ENCODE measurements at regions not wholly inside any gene's neighbourhood (a gene's known extent, or its start where the extent isn't known, plus 50 kb on each side); places are given as distances from the start of the nearest gene placed in this dataset.
A peak's percentile ranks its signal among the peaks of the same experiment; 100 is the strongest.

GRCh38 chr2:136383167-136383566 is 265.2 kb upstream of the CXCR4 start:
- no peak overlapping the region for H3K4me3 ChIP-seq (ENCODE audit: control insufficient read depth, low read depth, low read length)
- TF ChIP-seq, protein P1, sequence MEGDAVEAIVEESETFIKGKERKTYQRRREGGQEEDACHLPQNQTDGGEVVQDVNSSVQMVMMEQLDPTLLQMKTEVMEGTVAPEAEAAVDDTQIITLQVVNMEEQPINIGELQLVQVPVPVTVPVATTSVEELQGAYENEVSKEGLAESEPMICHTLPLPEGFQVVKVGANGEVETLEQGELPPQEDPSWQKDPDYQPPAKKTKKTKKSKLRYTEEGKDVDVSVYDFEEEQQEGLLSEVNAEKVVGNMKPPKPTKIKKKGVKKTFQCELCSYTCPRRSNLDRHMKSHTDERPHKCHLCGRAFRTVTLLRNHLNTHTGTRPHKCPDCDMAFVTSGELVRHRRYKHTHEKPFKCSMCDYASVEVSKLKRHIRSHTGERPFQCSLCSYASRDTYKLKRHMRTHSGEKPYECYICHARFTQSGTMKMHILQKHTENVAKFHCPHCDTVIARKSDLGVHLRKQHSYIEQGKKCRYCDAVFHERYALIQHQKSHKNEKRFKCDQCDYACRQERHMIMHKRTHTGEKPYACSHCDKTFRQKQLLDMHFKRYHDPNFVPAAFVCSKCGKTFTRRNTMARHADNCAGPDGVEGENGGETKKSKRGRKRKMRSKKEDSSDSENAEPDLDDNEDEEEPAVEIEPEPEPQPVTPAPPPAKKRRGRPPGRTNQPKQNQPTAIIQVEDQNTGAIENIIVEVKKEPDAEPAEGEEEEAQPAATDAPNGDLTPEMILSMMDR (conservative IDR thresholded peaks at IDR 0.05; ENCODE audit: control insufficient read depth, insufficient read depth, low read depth, low read length), result no peak
- no peak for DNase-seq (ENCODE audit: low read depth)

GRCh38 chr2:136381722-136382633 is 264.0 kb upstream of the CXCR4 start:
- TF ChIP-seq, protein P1 (conservative IDR thresholded peaks at IDR 0.05; ENCODE audit: control insufficient read depth, insufficient read depth, low read depth, low read length), result no peak
- no peak overlapping the region for H3K4me3 ChIP-seq (ENCODE audit: control insufficient read depth, low read depth, low read length)
- DNase-seq (ENCODE audit: low read depth), result no peak

DNA sequence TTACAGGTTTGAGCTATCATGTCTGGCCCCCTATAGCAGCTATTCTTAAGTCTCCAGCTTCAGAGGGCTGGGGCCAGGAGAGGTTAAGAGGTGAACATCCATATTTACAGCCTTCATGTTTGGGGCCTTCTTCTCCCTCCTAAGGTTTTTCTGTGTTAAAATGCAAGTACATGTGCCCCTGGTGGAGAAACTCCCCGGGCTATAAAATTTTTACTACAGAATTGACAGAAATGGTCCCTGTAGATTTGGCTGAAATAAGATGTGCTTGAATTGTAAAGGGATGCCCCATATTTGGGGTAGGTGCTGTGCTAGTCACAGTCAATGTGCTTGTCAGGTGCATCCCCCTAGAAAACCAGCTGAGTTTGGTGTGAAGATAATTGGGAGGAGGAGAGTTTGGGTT is 263.3 kb upstream of the CXCR4 start:
- no peak for DNase-seq (ENCODE audit: low read depth)
- TF ChIP-seq, protein P1 (conservative IDR thresholded peaks at IDR 0.05; ENCODE audit: control insufficient read depth, insufficient read depth, low read depth, low read length), result no peak

DNA sequence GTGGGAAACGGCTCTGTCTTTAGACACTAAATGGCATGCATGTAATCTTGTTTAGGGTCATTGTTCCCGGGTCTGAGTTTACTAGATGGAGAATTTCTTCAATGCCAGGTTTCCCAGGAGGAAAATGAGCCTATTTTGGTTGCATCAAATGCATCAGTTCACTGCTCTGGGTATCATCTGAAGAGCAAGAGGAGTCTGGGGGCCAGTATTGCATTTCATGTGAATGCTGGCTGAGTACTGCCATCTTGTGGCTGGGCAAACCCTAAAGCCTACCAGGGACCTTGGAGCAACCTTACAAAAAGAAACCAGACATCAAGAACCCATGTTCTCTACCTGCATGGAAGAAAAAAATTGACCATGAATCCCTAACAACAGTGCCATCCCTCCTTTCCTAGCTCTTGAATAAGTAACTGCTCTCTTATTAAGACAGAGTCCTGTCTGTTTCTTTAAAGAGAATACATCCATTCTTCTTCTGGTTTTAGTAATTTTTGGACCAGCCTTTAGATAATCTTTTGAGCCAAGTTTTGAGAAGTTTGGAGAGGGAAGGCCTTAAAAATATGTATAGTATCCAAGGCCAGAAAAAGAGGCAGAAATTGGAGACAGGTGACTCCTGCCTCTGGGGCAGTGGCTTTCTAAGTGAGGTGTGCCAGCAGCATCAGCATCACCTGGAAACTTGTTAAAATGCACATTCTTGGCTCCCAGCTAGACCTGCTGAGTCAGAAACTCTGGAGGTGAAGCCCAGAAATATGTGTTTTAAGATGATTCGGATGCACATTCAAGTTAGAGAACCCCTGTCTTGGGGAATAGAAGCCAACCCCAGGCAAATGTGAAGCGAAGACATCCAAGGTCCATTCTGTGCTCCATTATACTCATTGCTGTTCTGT is 261.0 kb upstream of the CXCR4 start:
- TF ChIP-seq, protein P1 (conservative IDR thresholded peaks at IDR 0.05; ENCODE audit: control insufficient read depth, insufficient read depth, low read depth, low read length), result peak; percentile 61
- H3K4me3 ChIP-seq (ENCODE audit: control insufficient read depth, low read depth, low read length), result no peak overlapping the region
- peak; percentile 45 for DNase-seq (ENCODE audit: low read depth)

More for the DNA sequence above, 263.3 kb upstream of the CXCR4 start:
- H3K4me3 ChIP-seq (ENCODE audit: control insufficient read depth, low read depth, low read length), result no peak overlapping the region

DNA sequence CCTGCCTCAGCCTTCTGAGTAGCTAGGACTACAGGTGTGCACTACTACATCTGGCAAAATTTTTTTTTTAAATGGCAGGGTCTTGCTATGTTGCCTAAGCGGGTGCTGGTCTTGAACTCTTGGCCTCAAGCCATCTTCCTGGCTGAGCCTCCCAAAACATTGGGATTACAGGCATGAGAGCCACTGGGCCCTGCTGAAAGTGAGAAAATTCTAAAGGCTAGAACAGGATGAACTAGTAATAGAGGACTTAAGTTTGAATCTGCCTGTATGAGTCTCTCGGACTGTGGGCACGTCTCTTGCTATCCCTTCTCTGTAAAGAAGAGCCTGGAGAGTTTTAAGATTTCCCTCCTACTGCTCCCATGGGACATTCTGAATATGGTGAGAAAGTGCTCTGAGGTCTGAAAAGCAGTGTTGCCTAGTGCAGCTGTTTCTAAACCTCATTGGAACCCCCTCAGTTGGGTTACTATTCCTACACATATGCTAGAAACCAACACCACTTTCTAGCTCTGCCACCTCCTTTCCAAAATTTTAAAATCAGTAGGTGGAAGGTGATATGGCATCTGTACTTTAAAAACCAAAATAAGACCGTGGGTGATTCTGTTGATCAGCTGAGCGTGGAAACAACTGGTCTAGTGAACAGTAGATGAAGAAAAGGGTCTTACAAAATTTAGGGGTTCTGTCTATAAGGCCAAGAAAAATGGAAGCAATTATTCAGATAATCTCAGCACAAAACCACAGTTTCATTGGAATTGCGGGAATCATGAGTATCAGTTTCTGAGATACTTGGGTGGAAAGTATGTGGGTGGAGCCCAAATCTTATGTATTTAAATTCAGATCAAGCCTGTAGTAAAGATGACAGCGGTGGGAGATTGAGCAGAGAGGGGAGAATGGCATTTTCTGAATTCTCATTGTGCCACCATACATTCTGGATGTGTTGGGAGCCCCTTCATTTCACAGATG is 259.8 kb upstream of the CXCR4 start:
- DNase-seq (ENCODE audit: low read depth), result no peak
- TF ChIP-seq, protein P1 (conservative IDR thresholded peaks at IDR 0.05; ENCODE audit: control insufficient read depth, insufficient read depth, low read depth, low read length), result no peak
- no peak overlapping the region for H3K4me3 ChIP-seq (ENCODE audit: control insufficient read depth, low read depth, low read length)

- no peak overlapping the region for H3K4me3 ChIP-seq (ENCODE audit: control insufficient read depth, low read depth, low read length)
- TF ChIP-seq, protein P1 (conservative IDR thresholded peaks at IDR 0.05; ENCODE audit: control insufficient read depth, insufficient read depth, low read depth, low read length), result no peak
- peak; percentile 41 for DNase-seq (ENCODE audit: low read depth)
Measured at GRCh38 chr2:136376798-136377211, 258.9 kb upstream of the CXCR4 start.

All from fibroblast of mammary gland (primary cell).